Ishikawa (cell line): ENCODE measurements at regions not wholly inside any gene's neighbourhood (a gene's known extent, or its start where the extent isn't known, plus 50 kb on each side); places are given as distances from the start of the nearest gene placed in this dataset.

ENCODE experiments used
- CEBPB ChIP-seq: IDR thresholded peaks from 2 replicates; pipeline ENCODE4 v1.6.1; 2012
- EP300 ChIP-seq: IDR thresholded peaks from 2 replicates; pipeline ENCODE4 v1.6.1; 2012; ENCODE audit warnings: borderline replicate concordance
- NFIC ChIP-seq: IDR thresholded peaks from 2 replicates; pipeline ENCODE4 v1.6.1; 2012
- RAD21 ChIP-seq: IDR thresholded peaks from 2 replicates; pipeline ENCODE4 v1.6.1; 2012; ENCODE audit warnings: low read depth
- TAF1 ChIP-seq: IDR thresholded peaks from 2 replicates; pipeline ENCODE4 v1.6.1; 2012; ENCODE audit warnings: low read depth, mild to moderate bottlenecking
- TCF12 ChIP-seq: IDR thresholded peaks from 2 replicates; pipeline ENCODE4 v1.6.1; 2012; ENCODE audit warnings: low read depth
- YY1 ChIP-seq: IDR thresholded peaks from 2 replicates; pipeline ENCODE4 v1.6.1; 2012; ENCODE audit warnings: low read depth
- ZBTB7A ChIP-seq: IDR thresholded peaks from 2 replicates; pipeline ENCODE4 v1.6.1; 2012; ENCODE audit warnings: low read depth
- TF ChIP-seq, protein P1 (sequence below): IDR thresholded peaks from 2 replicates; pipeline ENCODE4 v1.6.1; 2012
- TF ChIP-seq, protein P2 (sequence below): IDR thresholded peaks from 2 replicates; pipeline ENCODE4 v1.6.1; 2012; ENCODE audit warnings: low read depth, mild to moderate bottlenecking

DNA sequence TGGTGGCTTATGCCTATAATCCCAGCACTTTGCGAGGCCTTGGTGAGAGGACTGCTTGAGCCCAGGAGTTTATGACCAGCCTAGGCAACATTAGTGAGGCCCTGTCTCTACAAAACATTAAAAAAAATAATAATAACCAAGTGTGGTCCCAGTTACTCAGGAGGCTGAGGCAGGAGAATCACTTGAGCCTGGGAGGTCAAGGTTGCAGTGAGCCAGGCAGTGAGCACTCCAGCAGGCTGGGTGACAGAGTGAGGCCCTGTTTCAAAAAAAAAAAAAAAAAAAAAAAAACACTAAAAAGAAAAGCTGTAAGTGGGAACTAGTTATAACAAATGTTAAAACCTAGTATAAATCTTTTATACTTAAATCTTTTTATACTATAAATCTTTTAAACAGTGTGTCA is 146.2 kb upstream of the ITGA4 start:
- no peak for TF ChIP-seq EP300
- TF ChIP-seq CEBPB, result no peak
- TF ChIP-seq TCF12, result no peak
- TF ChIP-seq NFIC, result no peak
- TF ChIP-seq, protein P1, sequence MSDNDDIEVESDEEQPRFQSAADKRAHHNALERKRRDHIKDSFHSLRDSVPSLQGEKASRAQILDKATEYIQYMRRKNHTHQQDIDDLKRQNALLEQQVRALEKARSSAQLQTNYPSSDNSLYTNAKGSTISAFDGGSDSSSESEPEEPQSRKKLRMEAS, result no peak
- TF ChIP-seq, protein P2, sequence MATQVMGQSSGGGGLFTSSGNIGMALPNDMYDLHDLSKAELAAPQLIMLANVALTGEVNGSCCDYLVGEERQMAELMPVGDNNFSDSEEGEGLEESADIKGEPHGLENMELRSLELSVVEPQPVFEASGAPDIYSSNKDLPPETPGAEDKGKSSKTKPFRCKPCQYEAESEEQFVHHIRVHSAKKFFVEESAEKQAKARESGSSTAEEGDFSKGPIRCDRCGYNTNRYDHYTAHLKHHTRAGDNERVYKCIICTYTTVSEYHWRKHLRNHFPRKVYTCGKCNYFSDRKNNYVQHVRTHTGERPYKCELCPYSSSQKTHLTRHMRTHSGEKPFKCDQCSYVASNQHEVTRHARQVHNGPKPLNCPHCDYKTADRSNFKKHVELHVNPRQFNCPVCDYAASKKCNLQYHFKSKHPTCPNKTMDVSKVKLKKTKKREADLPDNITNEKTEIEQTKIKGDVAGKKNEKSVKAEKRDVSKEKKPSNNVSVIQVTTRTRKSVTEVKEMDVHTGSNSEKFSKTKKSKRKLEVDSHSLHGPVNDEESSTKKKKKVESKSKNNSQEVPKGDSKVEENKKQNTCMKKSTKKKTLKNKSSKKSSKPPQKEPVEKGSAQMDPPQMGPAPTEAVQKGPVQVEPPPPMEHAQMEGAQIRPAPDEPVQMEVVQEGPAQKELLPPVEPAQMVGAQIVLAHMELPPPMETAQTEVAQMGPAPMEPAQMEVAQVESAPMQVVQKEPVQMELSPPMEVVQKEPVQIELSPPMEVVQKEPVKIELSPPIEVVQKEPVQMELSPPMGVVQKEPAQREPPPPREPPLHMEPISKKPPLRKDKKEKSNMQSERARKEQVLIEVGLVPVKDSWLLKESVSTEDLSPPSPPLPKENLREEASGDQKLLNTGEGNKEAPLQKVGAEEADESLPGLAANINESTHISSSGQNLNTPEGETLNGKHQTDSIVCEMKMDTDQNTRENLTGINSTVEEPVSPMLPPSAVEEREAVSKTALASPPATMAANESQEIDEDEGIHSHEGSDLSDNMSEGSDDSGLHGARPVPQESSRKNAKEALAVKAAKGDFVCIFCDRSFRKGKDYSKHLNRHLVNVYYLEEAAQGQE, result no peak
- no peak for TF ChIP-seq RAD21
- no peak for TF ChIP-seq TAF1
- TF ChIP-seq ZBTB7A, result no peak
- TF ChIP-seq YY1, result no peak
